ENCODE measurements at regions not wholly inside any gene's neighbourhood (a gene's known extent, or its start where the extent isn't known, plus 50 kb on each side); places are given as distances from the start of the nearest gene placed in this dataset.

- TF ChIP-seq CTCF (IDR thresholded peaks at IDR 0.05) (no peak), POLR2A (IDR thresholded peaks at IDR 0.05) (no peak)
Observed at GRCh38 chr15:22735781-22736180, 50.7 kb upstream of the NIPA1 start.

All from testis (tissue), 2 donors.